HepG2 (cell line): ENCODE measurements at regions not wholly inside any gene's neighbourhood (a gene's known extent, or its start where the extent isn't known, plus 50 kb on each side); places are given as distances from the start of the nearest gene placed in this dataset.

ENCODE experiments used
- ATAC-seq: fragments of 200-7000 bp; cut with Tn5 transposase; 3 replicates; pipeline ENCODE4 v1.9.1; 2020; ENCODE audit warnings: mild to moderate bottlenecking, moderate library complexity
- BruUV-seq: library from RNA; stranded (reverse); fragments of 400-500 nt; replicated peaks from 2 replicates; lab custom pipeline; 2021; lab: Mats Ljungman, UMichigan
- CTCF ChIA-PET: fragments of 300-600 bp; formaldehyde crosslinking; extraction: SDS; loops from one replicate; lab custom pipeline; 2021; ENCODE audit warnings: low total read pairs, inconsistent platforms, low intra/inter-chr PET ratio; lab: Yijun Ruan, JAX
- POLR2A ChIA-PET: fragments of 350-600 bp; sonication (Branson Sonifier 250); formaldehyde crosslinking; loops from one replicate; lab custom pipeline; 2020; ENCODE audit warnings: antibody characterized with exemption, inconsistent platforms; lab: Yijun Ruan, JAX
- DNase-seq: peaks from one replicate; pipeline ENCODE4 v3.0.0-alpha.2; 2015; ENCODE audit warnings: low spot score
- FAIRE-seq: peaks from 3 replicates; lab custom pipeline; 2011; peaks lifted over from hg19 to GRCh38; lab: Jason Lieb, UNC
- H2AFZ ChIP-seq: one replicate; pipeline ENCODE4 v1.6.1; 2011; ENCODE audit warnings: low read length, inconsistent platforms
- H3K27ac ChIP-seq: fragments of 300-600 bp; 3 replicates; pipeline ENCODE4 v1.8.0; 2011; ENCODE audit warnings: mixed run types, mild to moderate bottlenecking, mixed read lengths, low read length, inconsistent platforms; ENCODE audit not compliant: insufficient read depth; ENCODE audit errors: extremely low read length
- H3K27me3 ChIP-seq, 2 experiments: fragments of 200-600 bp in 1 of 2; 2 replicates in 1 of 2; 3 replicates in 1 of 2; pipeline versions ENCODE4 v1.6.0 to v1.8.0; 2011; ENCODE audit warnings: low read length in 2 of 2, mild to moderate bottlenecking in 2 of 2, moderate library complexity in 2 of 2, inconsistent platforms in 1 of 2; ENCODE audit not compliant: insufficient read depth in 2 of 2, control insufficient read depth in 1 of 2
- H3K36me3 ChIP-seq, 2 experiments: fragments of 200-600 bp in 1 of 2; replicated peaks in 1 of 2; 2 replicates in 1 of 2; 3 replicates in 1 of 2; pipeline versions ENCODE4 v1.5.1 to v1.8.0; 2011; ENCODE audit warnings: low read length in 2 of 2, inconsistent platforms in 1 of 2; ENCODE audit not compliant: insufficient read depth in 2 of 2, control insufficient read depth in 1 of 2
- H3K4me1 ChIP-seq: 2 replicates; pipeline ENCODE4 v1.5.1; 2012; ENCODE audit warnings: low read length, inconsistent platforms; ENCODE audit not compliant: insufficient read depth
- H3K4me2 ChIP-seq: 2 replicates; pipeline ENCODE4 v1.6.0; 2011; ENCODE audit warnings: low read depth, low read length, inconsistent platforms
- H3K4me3 ChIP-seq, 3 experiments: fragments of 200-600 bp in 1 of 3; sonication (generic), shearing (Covaris generic) in 1 of 3; replicated peaks in 1 of 3; 2 replicates each; pipeline ENCODE4 v1.5.1; 2011 to 2016; ENCODE audit warnings: low read length in 3 of 3, inconsistent platforms in 2 of 3, low read depth in 2 of 3, mild to moderate bottlenecking in 2 of 3, control low read depth in 1 of 3, mixed read lengths in 1 of 3; ENCODE audit not compliant: insufficient read depth in 1 of 3
- H3K79me2 ChIP-seq: one replicate; pipeline ENCODE4 v1.6.1; 2011; ENCODE audit warnings: low read length, inconsistent platforms; ENCODE audit not compliant: insufficient read depth
- H3K9ac ChIP-seq: 2 replicates; pipeline ENCODE4 v1.6.0; 2011; ENCODE audit warnings: mild to moderate bottlenecking, low read depth, low read length, inconsistent platforms; ENCODE audit not compliant: insufficient read depth
- H3K9me3 ChIP-seq: 2 replicates; pipeline ENCODE4 v1.5.1; 2012; ENCODE audit warnings: mild to moderate bottlenecking, low read length
- H4K20me1 ChIP-seq: 2 replicates; pipeline ENCODE4 v1.6.0; 2011; ENCODE audit warnings: inconsistent platforms, mild to moderate bottlenecking, low read length, moderate library complexity; ENCODE audit not compliant: insufficient read depth
- ELF1 ChIP-seq: sonication (generic); formaldehyde crosslinking; IDR thresholded peaks from 2 replicates; pipeline ENCODE4 v1.4.0; 2020; ENCODE audit warnings: missing genetic modification reagents
- GTF2F1 ChIP-seq: fragments of 150-350 bp; IDR thresholded peaks from 2 replicates; pipeline ENCODE4 v1.6.1; 2014; ENCODE audit warnings: low read length
- SOX13 ChIP-seq, 3 experiments: fragments of 450-650 bp in 1 of 3; sonication (generic) in 1 of 3; formaldehyde crosslinking in 1 of 3; IDR thresholded peaks in 2 of 3; conservative IDR thresholded peaks in 1 of 3; 2 replicates each; pipeline versions ENCODE4 v1.5.0 to v1.6.1; 2016 to 2020; ENCODE audit warnings: antibody characterized with exemption in 1 of 3, mild to moderate bottlenecking in 1 of 3, missing compliant biosample characterization in 1 of 3, missing genetic modification reagents in 1 of 3, moderate library complexity in 1 of 3
- SP4 ChIP-seq: sonication (generic); formaldehyde crosslinking; IDR thresholded peaks from 2 replicates; pipeline ENCODE4 v1.8.1; 2023; ENCODE audit warnings: mild to moderate bottlenecking, missing genetic modification reagents
- TCF7L2 ChIP-seq: IDR thresholded peaks from 2 replicates; pipeline ENCODE4 v1.6.1; 2011; ENCODE audit warnings: mild to moderate bottlenecking, low read depth, low read length, moderate library complexity
- ZNF224 ChIP-seq: sonication (generic); formaldehyde crosslinking; IDR thresholded peaks from 2 replicates; pipeline ENCODE4 v1.5.0; 2020; ENCODE audit warnings: mild to moderate bottlenecking, missing genetic modification reagents
- ZNF253 ChIP-seq: sonication (generic); formaldehyde crosslinking; IDR thresholded peaks from 2 replicates; pipeline ENCODE4 v1.8.0; 2022; ENCODE audit warnings: mild to moderate bottlenecking, missing genetic modification reagents, borderline replicate concordance
- ZNF598 ChIP-seq: sonication (generic); formaldehyde crosslinking; IDR thresholded peaks from 2 replicates; pipeline ENCODE4 v1.5.1; 2020; ENCODE audit warnings: mild to moderate bottlenecking, missing genetic modification reagents, borderline replicate concordance
- ZNF737 ChIP-seq: sonication (generic); formaldehyde crosslinking; IDR thresholded peaks from 2 replicates; pipeline ENCODE4 v1.5.0; 2020; ENCODE audit warnings: missing genetic modification reagents, mild to moderate bottlenecking, borderline replicate concordance
- ZNF891 ChIP-seq: sonication (generic); formaldehyde crosslinking; IDR thresholded peaks from 2 replicates; pipeline ENCODE4 v1.5.0; 2020; ENCODE audit warnings: mild to moderate bottlenecking, missing genetic modification reagents
- ZSCAN30 ChIP-seq: sonication (generic); formaldehyde crosslinking; IDR thresholded peaks from 2 replicates; pipeline ENCODE4 v1.5.0; 2020; ENCODE audit warnings: mild to moderate bottlenecking, missing genetic modification reagents
- WGBS: methylation state at CpG from one replicate; pipeline ENCODE4 v1.1.6; 2017; ENCODE audit warnings: low lambda C conversion rate; 5-methylcytosine and 5-hydroxymethylcytosine counted together
- in situ Hi-C: cut with HindIII; loops from 2 replicates; pipeline ENCODE4 v1.10.0; 2017; ENCODE audit warnings: low pct_unique_long_range_greater_than_20kb; ENCODE audit not compliant: extremely low pct_ligation_motif_present
- intact Hi-C: fragments of 100-400 bp; cut with micrococcal nuclease; formaldehyde crosslinking; loops from one replicate; pipeline ENCODE4 v1.10.0; 2022; ENCODE audit not compliant: unreplicated experiment

DNA sequence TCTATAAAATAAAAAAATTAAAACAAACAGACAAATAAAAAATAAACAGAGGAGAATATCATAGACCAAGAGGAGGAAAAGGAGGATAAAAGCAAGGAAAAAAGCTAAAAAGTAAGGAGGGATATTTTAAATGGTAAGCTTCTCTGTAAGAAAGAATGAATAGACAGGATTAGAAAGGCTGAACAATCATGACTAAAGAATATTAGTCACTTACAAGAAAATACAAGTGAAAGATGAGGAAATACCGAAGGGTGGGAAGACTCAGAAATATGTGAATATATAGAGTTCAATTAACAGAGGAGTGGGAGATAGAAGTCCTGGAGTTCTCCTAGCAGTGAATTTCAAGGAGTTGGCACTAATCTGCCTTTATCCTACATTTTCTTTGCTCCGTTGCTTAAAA lies 162.6 kb downstream of the RTL3 start:
- intact Hi-C loops: no loop called here
- no peaks in the 10 kb centered on the region for H3K9me3 ChIP-seq
- ChIA-PET CTCF (no interaction called here), POLR2A (no interaction called here)
- H3K79me2 ChIP-seq: no peaks in the 10 kb centered on the region
- H2AFZ ChIP-seq: no peak overlapping the region
- H4K20me1 ChIP-seq: no peaks in the 10 kb centered on the region
- FAIRE-seq: no peak
- no peak overlapping the region for H3K27ac ChIP-seq
- DNase-seq: no peak
- in situ Hi-C loops: no loop called here
- WGBS: 0% methylated on average over 2 of the region's 2 CpGs
- no peak overlapping the region for H3K9ac ChIP-seq
- H3K4me3 ChIP-seq: no peak overlapping the region
- H3K27me3 ChIP-seq: no peaks in the 10 kb centered on the region
- H3K36me3 ChIP-seq: no peaks in the 10 kb centered on the region
- no TSS peak for BruUV-seq
- no peak overlapping the region for H3K4me2 ChIP-seq
- H3K4me1 ChIP-seq: no peaks in the 10 kb centered on the region
- TF ChIP-seq ZNF598 (no peak), TCF7L2 (no peak)
- ATAC-seq: no peak

- H3K27me3 ChIP-seq: no peaks in the 10 kb centered on the region
- ChIA-PET POLR2A (no interaction called here), CTCF (no interaction called here)
- BruUV-seq: no TSS peak
- no peak overlapping the region for H3K27ac ChIP-seq
- ATAC-seq (no peak), DNase-seq (no peak), FAIRE-seq (no peak)
- no peaks in the 10 kb centered on the region for H3K79me2 ChIP-seq
- no peaks in the 10 kb centered on the region for H3K9me3 ChIP-seq
- no peaks in the 10 kb centered on the region for H3K36me3 ChIP-seq
- no peaks in the 10 kb centered on the region for H4K20me1 ChIP-seq
- no peak overlapping the region for H3K4me2 ChIP-seq
- TF ChIP-seq ZNF891 (CRISPR knock-in tag): no peak
- no peak for TF ChIP-seq ZNF253 (CRISPR knock-in tag)
- TF ChIP-seq ELF1: no peak
- TF ChIP-seq GTF2F1: no peak
- no peak for TF ChIP-seq ZSCAN30 (CRISPR knock-in tag)
- no peak for TF ChIP-seq ZNF224 (CRISPR knock-in tag)
- TF ChIP-seq SP4 (CRISPR knock-in tag): no peak
- no peak for TF ChIP-seq ZNF737
- TF ChIP-seq SOX13 (IDR thresholded peaks at IDR 0.05): no peak
- no peak for TF ChIP-seq SOX13 (CRISPR knock-in tag; conservative IDR thresholded peaks at IDR 0.05 in 1 of 2, IDR thresholded peaks at IDR 0.05 in 1 of 2)
- TF ChIP-seq, all 625 proteins: peak for 0
- no peak overlapping the region for H3K9ac ChIP-seq
- H2AFZ ChIP-seq: no peak overlapping the region
- intact Hi-C loops (no loop called here), in situ Hi-C loops (no loop called here)
- H3K4me3 ChIP-seq: no peak overlapping the region
- no peaks in the 10 kb centered on the region for H3K4me1 ChIP-seq
- WGBS: 0% methylated on average over 2 of the region's 2 CpGs
Measured at GRCh38 chrX:78493180-78493579, 165.8 kb upstream of the CYSLTR1 start.
